H9 (cell line): ENCODE measurements at regions not wholly inside any gene's neighbourhood (a gene's known extent, or its start where the extent isn't known, plus 50 kb on each side); places are given as distances from the start of the nearest gene placed in this dataset.

ENCODE experiments used
- DNase-seq: peaks from one replicate; pipeline ENCODE4 v3.0.0-alpha.2; 2017
- H2AFZ ChIP-seq: one replicate; pipeline ENCODE4 v1.6.1; 2013; ENCODE audit warnings: mild to moderate bottlenecking, low read length, control low read depth, moderate library complexity
- H2AK5ac ChIP-seq: 2 replicates; pipeline ENCODE4 v1.6.1; 2013; ENCODE audit warnings: low read length, control low read depth, mixed read lengths; ENCODE audit not compliant: insufficient read length
- H2BK120ac ChIP-seq: one replicate; pipeline ENCODE4 v1.6.1; 2013; ENCODE audit warnings: low read depth, mild to moderate bottlenecking, low read length, control low read depth, inconsistent platforms; ENCODE audit not compliant: poor library complexity, severe bottlenecking
- H2BK12ac ChIP-seq: 2 replicates; pipeline ENCODE4 v1.6.1; 2013; ENCODE audit warnings: low read length, control low read depth, mixed read lengths, low read depth; ENCODE audit not compliant: insufficient read length
- H2BK15ac ChIP-seq: 2 replicates; pipeline ENCODE4 v1.6.1; 2013; ENCODE audit warnings: low read depth, low read length, control low read depth
- H2BK20ac ChIP-seq: one replicate; pipeline ENCODE4 v1.6.1; 2013; ENCODE audit warnings: low read depth, mild to moderate bottlenecking, low read length, control low read depth, inconsistent platforms; ENCODE audit not compliant: poor library complexity, severe bottlenecking
- H2BK5ac ChIP-seq: 2 replicates; pipeline ENCODE4 v1.6.1; 2013; ENCODE audit warnings: low read length, control low read depth, mixed read lengths; ENCODE audit not compliant: insufficient read length
- H3K14ac ChIP-seq: 2 replicates; pipeline ENCODE4 v1.6.1; 2013; ENCODE audit warnings: low read length, control low read depth; ENCODE audit not compliant: insufficient read depth
- H3K18ac ChIP-seq: 2 replicates; pipeline ENCODE4 v1.6.1; 2013; ENCODE audit warnings: low read depth, mild to moderate bottlenecking, mixed read lengths, low read length, control low read depth; ENCODE audit not compliant: insufficient read length
- H3K23ac ChIP-seq: 2 replicates; pipeline ENCODE4 v1.6.1; 2013; ENCODE audit warnings: low read length, control low read depth, mixed read lengths, low read depth; ENCODE audit not compliant: insufficient read length
- H3K23me2 ChIP-seq: 2 replicates; pipeline ENCODE4 v1.6.1; 2013; ENCODE audit warnings: low read depth, mild to moderate bottlenecking, mixed read lengths, low read length, control low read depth; ENCODE audit not compliant: insufficient read length, poor library complexity, severe bottlenecking
- H3K27ac ChIP-seq: 2 replicates; pipeline ENCODE4 v1.5.1; 2013; ENCODE audit warnings: low read length, control low read depth, mixed read lengths, low read depth; ENCODE audit not compliant: insufficient read length
- H3K27me3 ChIP-seq: 2 replicates; pipeline ENCODE4 v1.6.1; 2013; ENCODE audit warnings: low read length, control low read depth, inconsistent platforms; ENCODE audit not compliant: insufficient read depth
- H3K4ac ChIP-seq: 2 replicates; pipeline ENCODE4 v1.6.1; 2013; ENCODE audit warnings: low read depth, mild to moderate bottlenecking, control low read depth, inconsistent platforms, low read length, moderate library complexity
- H3K4me1 ChIP-seq: 2 replicates; pipeline ENCODE4 v1.6.1; 2013; ENCODE audit warnings: low read length, control low read depth, inconsistent platforms; ENCODE audit not compliant: insufficient read depth
- H3K4me2 ChIP-seq: 2 replicates; pipeline ENCODE4 v1.6.1; 2013; ENCODE audit warnings: low read length, control low read depth, mixed read lengths; ENCODE audit not compliant: insufficient read length, insufficient read depth
- H3K56ac ChIP-seq: 2 replicates; pipeline ENCODE4 v1.6.1; 2013; ENCODE audit warnings: low read depth, mild to moderate bottlenecking, mixed read lengths, low read length, control low read depth; ENCODE audit not compliant: insufficient read length
- H3K79me1 ChIP-seq: 2 replicates; pipeline ENCODE4 v1.6.1; 2013; ENCODE audit warnings: low read depth, mild to moderate bottlenecking, moderate library complexity, low read length, control low read depth, inconsistent platforms; ENCODE audit not compliant: insufficient read depth, poor library complexity, severe bottlenecking
- H3K79me2 ChIP-seq: 2 replicates; pipeline ENCODE4 v1.6.1; 2013; ENCODE audit warnings: low read length, control low read depth, inconsistent platforms; ENCODE audit not compliant: insufficient read depth
- H3K9ac ChIP-seq: 2 replicates; pipeline ENCODE4 v1.6.1; 2013; ENCODE audit warnings: low read length, control low read depth, mixed read lengths; ENCODE audit not compliant: insufficient read length; ENCODE audit errors: extremely low read depth
- H3K9me3 ChIP-seq: one replicate; pipeline ENCODE4 v1.6.1; 2013; ENCODE audit warnings: low read depth, low read length, inconsistent platforms; ENCODE audit not compliant: control insufficient read depth
- H3T11ph ChIP-seq: one replicate; pipeline ENCODE4 v1.6.1; 2013; ENCODE audit warnings: mild to moderate bottlenecking, low read length, control low read depth, inconsistent platforms
- H4K20me1 ChIP-seq: one replicate; pipeline ENCODE4 v1.6.1; 2013; ENCODE audit not compliant: control insufficient read depth, insufficient read length, insufficient read depth
- H4K5ac ChIP-seq: 2 replicates; pipeline ENCODE4 v1.6.1; 2013; ENCODE audit warnings: low read depth, mild to moderate bottlenecking, mixed read lengths, low read length, control low read depth; ENCODE audit not compliant: insufficient read length
- H4K8ac ChIP-seq: replicated peaks from 2 replicates; pipeline ENCODE4 v1.6.1; 2013; ENCODE audit warnings: low read length, control low read depth, mixed read lengths, low read depth; ENCODE audit not compliant: insufficient read length
- H4K91ac ChIP-seq: 2 replicates; pipeline ENCODE4 v1.6.1; 2013; ENCODE audit warnings: low read depth, mild to moderate bottlenecking, moderate library complexity, mixed read lengths, low read length, control low read depth; ENCODE audit not compliant: insufficient read length
- H3K27ac Mint-ChIP-seq, 3 experiments: 2 replicates in 2 of 3; 3 replicates in 1 of 3; pipeline ENCODE4 v1.8.0; 2020 to 2021; ENCODE audit warnings: mixed read lengths in 3 of 3, mild to moderate bottlenecking in 1 of 3, moderate library complexity in 1 of 3
- H3K27me3 Mint-ChIP-seq: 2 replicates; pipeline ENCODE4 v1.8.0; 2021; ENCODE audit warnings: low read depth, mild to moderate bottlenecking, moderate library complexity, mixed read lengths
- H3K36me3 Mint-ChIP-seq, 3 experiments: 2 replicates in 2 of 3; 3 replicates in 1 of 3; pipeline ENCODE4 v1.8.0; 2020 to 2021; ENCODE audit warnings: low read depth in 3 of 3, mixed read lengths in 3 of 3; ENCODE audit not compliant: insufficient read depth in 1 of 3
- H3K4me1 Mint-ChIP-seq, 2 experiments: 2 replicates each; pipeline ENCODE4 v1.8.0; 2020; ENCODE audit warnings: mixed read lengths in 2 of 2
- H3K4me3 Mint-ChIP-seq, 2 experiments: 2 replicates in 1 of 2; 3 replicates in 1 of 2; pipeline ENCODE4 v1.8.0; 2020 to 2021; ENCODE audit warnings: mild to moderate bottlenecking in 2 of 2, mixed read lengths in 2 of 2, moderate library complexity in 1 of 2
- H3K9me3 Mint-ChIP-seq, 2 experiments: 2 replicates in 1 of 2; 3 replicates in 1 of 2; pipeline ENCODE4 v1.8.0; 2020; ENCODE audit warnings: mild to moderate bottlenecking in 2 of 2, mixed read lengths in 2 of 2, moderate library complexity in 1 of 2
- CTCF ChIP-seq: fragments of 200-600 bp; sonication (generic); conservative IDR thresholded peaks from 3 replicates; pipeline ENCODE4 v1.8.0; 2021; ENCODE audit warnings: antibody characterized with exemption, mild to moderate bottlenecking
- WGBS: extraction: QIAGEN DNeasy Blood & Tissue Kit; methylation state at CpG from one replicate; pipeline ENCODE4 v1.1.7; 2013; ENCODE audit warnings: missing lambda C conversion rate, low lambda C conversion rate, mixed read lengths; ENCODE audit not compliant: insufficient read length; ENCODE audit errors: extremely low coverage; 5-methylcytosine and 5-hydroxymethylcytosine counted together

- Histone ChIP-seq H3K23me2 (no peaks in the 10 kb centered on the region), H3K18ac (no peak overlapping the region), H3K9me3 (no peaks in the 10 kb centered on the region), H3K14ac (no peak overlapping the region), H3K4me1 (no peaks in the 10 kb centered on the region; the same call in 1 of the 2 replicates), H2AFZ (no peak overlapping the region), H4K20me1 (no peaks in the 10 kb centered on the region), H3K79me1 (no peaks in the 10 kb centered on the region), H3K27me3 (no peaks in the 10 kb centered on the region), H3K27ac (no peak overlapping the region), H4K5ac (no peak overlapping the region), H2BK20ac (no peak overlapping the region), H2BK12ac (no peak overlapping the region), H3K23ac (no peak overlapping the region), H4K8ac (no peak overlapping the region), H3K4me2 (no peak overlapping the region), H2BK120ac (no peak overlapping the region), H3K4ac (no peak overlapping the region), H2BK15ac (no peak overlapping the region), H3T11ph (no peak overlapping the region), H3K79me2 (no peaks in the 10 kb centered on the region), H3K9ac (no peak overlapping the region), H3K56ac (no peak overlapping the region), H2AK5ac (no peak overlapping the region), H4K91ac (no peak overlapping the region), H2BK5ac (no peak overlapping the region)
- DNase-seq: no peak
- no CpG with 5 or more reads among the region's 5 CpGs for WGBS
- Mint-ChIP-seq H3K9me3 (no peaks in the 10 kb centered on the region), H3K27me3 (0 out of 2 replicates have a peak, but pooled peaks cover 2% of the 10 kb centered on the region), H3K27ac (no peak overlapping the region), H3K36me3 (no peaks in the 10 kb centered on the region; a peak in 1 of 7 replicates), H3K4me1 (peaks cover 10 to 20% of the 10 kb centered on the region in 2 experiments), H3K4me3 (no peak overlapping the region)
- TF ChIP-seq CTCF: no peak
Measured at GRCh38 chr9:78566948-78567675, 270.2 kb downstream of the PSAT1 start.
